Upper lobe of left lung (tissue), 4 donors: ENCODE measurements at regions not wholly inside any gene's neighbourhood (a gene's known extent, or its start where the extent isn't known, plus 50 kb on each side); places are given as distances from the start of the nearest gene placed in this dataset.
"Not testable (repeated sequence)": the region's sequence is repeated elsewhere in the genome, so short reads cannot be mapped to it uniquely, and the experiment has no call there.

Source experiments
- POLR2A ChIP-seq, 4 donors: fragments of 450-650 bp; IDR thresholded peaks; one replicate each; pipeline ENCODE4 v1.5.1; 2016 to 2017; ENCODE audit warnings: antibody characterized with exemption in 4 of 4, mild to moderate bottlenecking in 2 of 4
- POLR2AphosphoS5 ChIP-seq, 2 donors: sonication (generic); formaldehyde crosslinking; IDR thresholded peaks; one replicate each; pipeline ENCODE4 v1.5.1; 2017; ENCODE audit warnings: antibody characterized with exemption in 2 of 2
- TF ChIP-seq, protein P1 (sequence below), 6 experiments: fragments of 450-650 bp in 4 of 6; fragments of 200-600 bp in 2 of 6; sonication (generic) in 2 of 6; IDR thresholded peaks; one replicate each; pipeline ENCODE4 v1.5.1; 2016 to 2019; ENCODE audit warnings: antibody characterized with exemption in 6 of 6

DNA sequence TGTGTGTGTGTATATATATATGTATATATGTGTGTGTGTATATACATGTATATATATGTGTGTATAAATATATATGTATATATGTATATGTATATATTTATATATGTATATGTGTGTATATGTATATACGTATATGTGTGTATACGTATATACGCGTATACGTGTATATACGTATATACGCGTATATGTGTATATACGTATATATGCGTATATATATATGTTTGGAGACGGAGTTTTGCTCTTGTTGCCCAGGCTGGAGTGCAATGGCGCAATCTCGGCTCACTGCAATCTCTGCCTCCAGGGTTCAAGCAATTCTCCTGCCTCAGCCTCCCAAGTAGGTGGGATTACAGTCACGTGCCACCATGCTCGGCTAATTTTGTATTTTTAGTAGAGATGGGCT, 212.6 kb downstream of the KCNJ2 start:
- not testable (repeated sequence) for TF ChIP-seq POLR2A, POLR2AphosphoS5 (IDR thresholded peaks at IDR 0.05)
- TF ChIP-seq, protein P1, sequence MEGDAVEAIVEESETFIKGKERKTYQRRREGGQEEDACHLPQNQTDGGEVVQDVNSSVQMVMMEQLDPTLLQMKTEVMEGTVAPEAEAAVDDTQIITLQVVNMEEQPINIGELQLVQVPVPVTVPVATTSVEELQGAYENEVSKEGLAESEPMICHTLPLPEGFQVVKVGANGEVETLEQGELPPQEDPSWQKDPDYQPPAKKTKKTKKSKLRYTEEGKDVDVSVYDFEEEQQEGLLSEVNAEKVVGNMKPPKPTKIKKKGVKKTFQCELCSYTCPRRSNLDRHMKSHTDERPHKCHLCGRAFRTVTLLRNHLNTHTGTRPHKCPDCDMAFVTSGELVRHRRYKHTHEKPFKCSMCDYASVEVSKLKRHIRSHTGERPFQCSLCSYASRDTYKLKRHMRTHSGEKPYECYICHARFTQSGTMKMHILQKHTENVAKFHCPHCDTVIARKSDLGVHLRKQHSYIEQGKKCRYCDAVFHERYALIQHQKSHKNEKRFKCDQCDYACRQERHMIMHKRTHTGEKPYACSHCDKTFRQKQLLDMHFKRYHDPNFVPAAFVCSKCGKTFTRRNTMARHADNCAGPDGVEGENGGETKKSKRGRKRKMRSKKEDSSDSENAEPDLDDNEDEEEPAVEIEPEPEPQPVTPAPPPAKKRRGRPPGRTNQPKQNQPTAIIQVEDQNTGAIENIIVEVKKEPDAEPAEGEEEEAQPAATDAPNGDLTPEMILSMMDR (IDR thresholded peaks at IDR 0.05): not testable (repeated sequence)
